SU-DHL-6 (cell line): ENCODE measurements at regions not wholly inside any gene's neighbourhood (a gene's known extent, or its start where the extent isn't known, plus 50 kb on each side); places are given as distances from the start of the nearest gene placed in this dataset.
A peak's percentile ranks its signal among the peaks of the same experiment; 100 is the strongest.

Experiments used
- H2AFZ ChIP-seq: fragments of 200-600 bp; sonication (generic); 2 replicates; pipeline ENCODE4 v1.6.1; 2014; ENCODE audit warnings: low read depth, mild to moderate bottlenecking, moderate library complexity, mixed read lengths, antibody characterized with exemption, low read length; ENCODE audit not compliant: severe bottlenecking
- H3F3A ChIP-seq: fragments of 200-600 bp; shearing (Covaris generic); 2 replicates; pipeline ENCODE4 v1.6.0; 2016; ENCODE audit warnings: antibody characterized with exemption, mild to moderate bottlenecking; ENCODE audit not compliant: insufficient read depth
- H3K27ac ChIP-seq: fragments of 200-600 bp; sonication (generic); 2 replicates; pipeline ENCODE4 v1.5.1; 2016; ENCODE audit warnings: low read depth, mild to moderate bottlenecking, low read length, moderate library complexity, mixed read lengths
- H3K27me3 ChIP-seq: fragments of 200-600 bp; sonication (generic), shearing (Covaris generic); 2 replicates; pipeline ENCODE4 v1.6.0; 2014; ENCODE audit warnings: mild to moderate bottlenecking, low read length
- H3K36me3 ChIP-seq: fragments of 200-600 bp; sonication (generic); 2 replicates; pipeline ENCODE4 v1.6.1; 2014; ENCODE audit warnings: mild to moderate bottlenecking, low read length, mixed read lengths
- H3K4me2 ChIP-seq: fragments of 300-600, 200-600 bp; shearing (Covaris generic), sonication (generic); 2 replicates; pipeline ENCODE4 v1.6.0; 2014; ENCODE audit warnings: low read length, low read depth, mild to moderate bottlenecking; ENCODE audit not compliant: poor library complexity, severe bottlenecking
- H3K4me3 ChIP-seq: fragments of 200-600 bp; sonication (generic); 2 replicates; pipeline ENCODE4 v1.5.1; 2014; ENCODE audit warnings: antibody characterized with exemption, low read length, mild to moderate bottlenecking, mixed read lengths; ENCODE audit not compliant: insufficient read depth, poor library complexity, severe bottlenecking
- H3K79me2 ChIP-seq: fragments of 200-600 bp; sonication (generic); 2 replicates; pipeline ENCODE4 v1.6.1; 2014; ENCODE audit warnings: mild to moderate bottlenecking, low read length, moderate library complexity; ENCODE audit not compliant: insufficient read depth
- H3K9ac ChIP-seq: fragments of 200-600 bp; sonication (generic); 2 replicates; pipeline ENCODE4 v1.7.0; 2014; ENCODE audit warnings: mild to moderate bottlenecking, low read length
- H3K9me2 ChIP-seq: fragments of 200-600 bp; sonication (generic); replicated peaks from 2 replicates; pipeline ENCODE4 v1.6.1; 2014; ENCODE audit warnings: low read length; ENCODE audit not compliant: insufficient read depth
- H3K9me3 ChIP-seq: fragments of 200-600 bp; sonication (generic); 2 replicates; pipeline ENCODE4 v1.6.1; 2014; ENCODE audit warnings: low read length, mixed read lengths; ENCODE audit not compliant: insufficient read depth
- H4K20me1 ChIP-seq: fragments of 200-600 bp; sonication (generic); 2 replicates; pipeline ENCODE4 v1.6.1; 2014; ENCODE audit warnings: low read depth, mild to moderate bottlenecking, antibody characterized with exemption, low read length, moderate library complexity, mixed read lengths
- EZH2phosphoT487 ChIP-seq: fragments of 200-600 bp; sonication (generic), shearing (Covaris generic); conservative IDR thresholded peaks from 2 replicates; pipeline ENCODE4 v1.6.1; 2018; ENCODE audit warnings: mild to moderate bottlenecking, antibody characterized with exemption, low read length, moderate library complexity, mixed read lengths
- TF ChIP-seq, protein P1 (sequence below): fragments of 200-600 bp; sonication (generic); IDR thresholded peaks from one replicate; pipeline ENCODE4 v1.5.1; 2017; ENCODE audit warnings: antibody characterized with exemption, mild to moderate bottlenecking, low read length, moderate library complexity; ENCODE audit not compliant: insufficient read depth, poor library complexity, severe bottlenecking

DNA sequence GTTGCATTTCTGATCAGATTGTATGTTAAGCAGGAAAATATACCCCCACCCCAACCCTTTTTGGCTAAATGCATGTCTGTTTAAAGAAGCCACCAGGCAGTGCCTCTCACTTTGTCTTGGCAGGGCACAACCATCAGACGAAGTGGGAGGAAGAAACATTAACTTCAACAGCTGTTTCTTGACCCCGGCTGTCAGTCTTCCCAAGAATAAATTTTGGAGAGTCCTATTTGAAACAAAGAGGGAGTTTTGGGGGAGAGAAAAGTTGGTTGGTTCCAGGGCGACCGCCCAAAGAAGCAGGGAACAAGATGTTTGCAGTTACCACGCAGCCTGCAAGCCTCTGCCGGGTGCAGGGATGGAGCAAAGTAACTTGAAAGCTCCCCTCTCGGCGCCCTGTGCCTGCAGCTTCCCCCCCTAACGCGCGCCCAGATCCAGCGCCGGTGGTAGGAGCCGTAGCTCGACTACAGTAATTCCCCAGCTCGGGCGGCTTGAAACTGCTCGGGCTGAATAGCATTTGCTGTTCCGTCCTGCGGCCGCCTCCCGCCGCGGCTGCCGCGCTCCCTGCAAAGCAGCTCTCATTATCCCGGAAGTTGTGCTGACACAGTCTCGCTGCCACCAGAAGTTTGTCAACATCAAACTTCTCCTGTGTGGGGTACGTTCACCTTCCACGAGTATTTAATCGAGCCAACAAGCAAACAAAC, 100.7 kb upstream of the SSBP2 start:
- H3K9ac ChIP-seq, result peak overlapping the region; percentile 66
- H3K4me2 ChIP-seq, result peak overlapping the region; percentile 79
- H3K9me3 ChIP-seq, result no peaks in the 10 kb centered on the region
- no peaks in the 10 kb centered on the region for H3K36me3 ChIP-seq
- peak overlapping the region; percentile 58 for H3K4me3 ChIP-seq
- no peaks in the 10 kb centered on the region for H3K79me2 ChIP-seq
- H2AFZ ChIP-seq, result peak overlapping the region; percentile 91
- TF ChIP-seq, protein P1, sequence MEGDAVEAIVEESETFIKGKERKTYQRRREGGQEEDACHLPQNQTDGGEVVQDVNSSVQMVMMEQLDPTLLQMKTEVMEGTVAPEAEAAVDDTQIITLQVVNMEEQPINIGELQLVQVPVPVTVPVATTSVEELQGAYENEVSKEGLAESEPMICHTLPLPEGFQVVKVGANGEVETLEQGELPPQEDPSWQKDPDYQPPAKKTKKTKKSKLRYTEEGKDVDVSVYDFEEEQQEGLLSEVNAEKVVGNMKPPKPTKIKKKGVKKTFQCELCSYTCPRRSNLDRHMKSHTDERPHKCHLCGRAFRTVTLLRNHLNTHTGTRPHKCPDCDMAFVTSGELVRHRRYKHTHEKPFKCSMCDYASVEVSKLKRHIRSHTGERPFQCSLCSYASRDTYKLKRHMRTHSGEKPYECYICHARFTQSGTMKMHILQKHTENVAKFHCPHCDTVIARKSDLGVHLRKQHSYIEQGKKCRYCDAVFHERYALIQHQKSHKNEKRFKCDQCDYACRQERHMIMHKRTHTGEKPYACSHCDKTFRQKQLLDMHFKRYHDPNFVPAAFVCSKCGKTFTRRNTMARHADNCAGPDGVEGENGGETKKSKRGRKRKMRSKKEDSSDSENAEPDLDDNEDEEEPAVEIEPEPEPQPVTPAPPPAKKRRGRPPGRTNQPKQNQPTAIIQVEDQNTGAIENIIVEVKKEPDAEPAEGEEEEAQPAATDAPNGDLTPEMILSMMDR, result no peak
- no peak for TF ChIP-seq EZH2phosphoT487
- H4K20me1 ChIP-seq, result no peaks in the 10 kb centered on the region
- no peaks in the 10 kb centered on the region for H3K9me2 ChIP-seq
- no peaks in the 10 kb centered on the region for H3K27me3 ChIP-seq
- H3F3A ChIP-seq, result peaks cover 21% of the 10 kb centered on the region
- H3K27ac ChIP-seq, result peak overlapping the region; percentile 72

DNA sequence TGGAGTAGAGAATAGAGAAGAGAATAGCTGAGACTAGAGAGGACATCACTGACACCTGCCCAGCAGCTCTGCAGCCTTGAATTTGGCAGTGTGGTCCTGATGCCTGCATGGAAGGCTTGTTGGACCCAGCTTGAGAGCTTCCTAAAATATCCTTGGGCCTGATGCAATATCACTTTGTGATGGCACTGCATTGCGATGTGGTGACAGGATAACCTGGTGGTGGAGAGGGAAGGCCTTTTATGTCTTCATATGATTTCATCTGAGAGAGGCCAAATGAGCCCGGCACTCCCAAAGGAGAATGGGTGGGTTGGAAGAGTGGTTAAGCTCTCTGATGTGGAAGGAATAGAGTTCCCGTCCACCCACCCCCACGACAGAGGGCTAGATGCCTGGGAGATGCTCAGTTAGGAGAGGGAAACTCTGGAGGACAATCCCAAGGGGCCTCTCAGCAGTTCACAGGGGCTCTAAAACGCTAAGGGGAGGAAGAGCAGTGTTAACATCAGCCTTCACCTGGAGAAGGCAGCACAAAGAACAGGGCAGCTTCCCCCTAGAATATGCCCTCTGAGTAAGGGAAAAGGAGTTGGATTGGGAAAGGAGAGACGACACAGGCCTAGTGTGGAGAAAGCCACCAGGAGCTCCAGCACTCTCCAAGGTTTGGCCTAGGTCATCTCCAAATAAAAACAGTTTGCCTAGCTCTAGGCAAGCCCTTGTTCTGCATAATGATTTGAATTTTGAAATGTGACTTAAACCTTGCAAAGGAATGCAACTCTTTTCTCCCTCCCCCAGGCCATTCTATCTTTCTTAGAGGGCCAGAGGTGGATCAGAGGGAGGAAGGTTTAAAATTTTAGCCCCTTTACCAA, 99.8 kb upstream of the SSBP2 start:
- H3K79me2 ChIP-seq, result no peaks in the 10 kb centered on the region
- H3K27ac ChIP-seq, result peak overlapping the region; percentile 72
- H2AFZ ChIP-seq, result peak overlapping the region; percentile 91
- H3K9me2 ChIP-seq, result no peaks in the 10 kb centered on the region
- H3K9ac ChIP-seq, result peak overlapping the region; percentile 66
- no peaks in the 10 kb centered on the region for H3K36me3 ChIP-seq
- H3K27me3 ChIP-seq, result no peaks in the 10 kb centered on the region
- H3K4me2 ChIP-seq, result peak overlapping the region; percentile 79
- H3F3A ChIP-seq, result peaks cover 21% of the 10 kb centered on the region
- no peaks in the 10 kb centered on the region for H4K20me1 ChIP-seq
- TF ChIP-seq, protein P1, result no peak
- no peak for TF ChIP-seq EZH2phosphoT487
- H3K9me3 ChIP-seq, result no peaks in the 10 kb centered on the region
- peak overlapping the region; percentile 58 for H3K4me3 ChIP-seq

DNA sequence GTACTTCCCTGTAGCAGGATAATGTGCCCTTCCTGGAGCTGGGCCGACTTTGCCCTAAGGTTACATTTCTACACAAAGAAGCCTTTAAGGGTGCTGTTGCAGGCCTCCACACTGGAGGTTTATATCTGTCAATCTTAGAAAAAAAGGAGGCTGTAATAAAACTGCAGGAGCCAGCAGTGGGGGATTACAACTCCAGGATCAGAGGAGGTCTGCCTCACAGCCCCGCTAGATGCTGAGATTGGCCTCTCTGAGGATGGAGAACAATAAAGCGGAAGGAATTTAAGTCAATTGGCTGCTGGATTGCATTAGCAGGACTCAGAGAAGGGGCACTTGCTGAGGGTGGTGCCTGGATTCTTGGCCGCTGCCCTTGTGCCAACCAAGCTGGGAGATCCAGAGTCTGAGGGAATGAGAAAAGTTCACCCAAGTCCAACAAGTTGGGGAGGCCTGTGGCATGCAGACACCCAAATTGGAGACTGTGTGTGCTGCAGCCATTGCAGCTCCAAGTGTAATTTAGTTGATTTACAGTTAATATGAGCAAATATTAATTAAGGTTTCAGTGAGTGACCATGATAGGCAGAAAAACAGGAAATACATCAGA, 99.0 kb upstream of the SSBP2 start:
- Histone ChIP-seq H3K4me3 (no peak overlapping the region), H3K9me2 (no peaks in the 10 kb centered on the region), H4K20me1 (no peaks in the 10 kb centered on the region), H3K36me3 (no peaks in the 10 kb centered on the region), H3K27me3 (no peaks in the 10 kb centered on the region), H3K4me2 (no peak overlapping the region), H2AFZ (no peak overlapping the region), H3K27ac (no peak overlapping the region), H3F3A (peaks cover 21% of the 10 kb centered on the region), H3K9ac (no peak overlapping the region), H3K79me2 (no peaks in the 10 kb centered on the region), H3K9me3 (no peaks in the 10 kb centered on the region)
- no peak for TF ChIP-seq EZH2phosphoT487
- TF ChIP-seq, protein P1, result no peak
